Colonic mucosa (tissue), 4 donors: ENCODE measurements at regions not wholly inside any gene's neighbourhood (a gene's known extent, or its start where the extent isn't known, plus 50 kb on each side); places are given as distances from the start of the nearest gene placed in this dataset.

ENCODE experiments used
- DNase-seq: peaks from one replicate; pipeline ENCODE4 v3.0.0-alpha.2; 2020
- H3K27ac ChIP-seq: fragments of 200-600 bp; one replicate; pipeline ENCODE4 v1.8.0; 2021
- H3K27me3 ChIP-seq: fragments of 200-600 bp; one replicate; pipeline ENCODE4 v1.8.0; 2021
- H3K36me3 ChIP-seq: fragments of 200-600 bp; one replicate; pipeline ENCODE4 v1.8.0; 2021
- H3K4me1 ChIP-seq: fragments of 200-600 bp; one replicate; pipeline ENCODE4 v1.8.0; 2021; ENCODE audit warnings: mild to moderate bottlenecking
- H3K4me3 ChIP-seq: fragments of 200-600 bp; one replicate; pipeline ENCODE4 v1.8.0; 2021
- H3K9ac ChIP-seq, 2 donors: one replicate each; pipeline ENCODE4 v1.7.0; 2013; ENCODE audit warnings: control low read depth in 2 of 2, low read depth in 2 of 2, low read length in 2 of 2
- H3K9me3 ChIP-seq: fragments of 200-600 bp; one replicate; pipeline ENCODE4 v1.8.0; 2021
- CTCF ChIP-seq: fragments of 200-600 bp; IDR thresholded peaks from one replicate; pipeline ENCODE4 v1.8.0; 2022; ENCODE audit warnings: antibody characterized with exemption, mild to moderate bottlenecking
- intact Hi-C: fragments of 100-400 bp; cut with DNase I; formaldehyde crosslinking; loops from one replicate; pipeline ENCODE4 v1.14.1; 2022
- donor health status: healthy.
- donor health status: DM: no; HTN: no; CAD: no.
- donor health status: DM: no; HTN: no; CAD: no.

- no peak for TF ChIP-seq CTCF
- H3K27me3 ChIP-seq, result no peaks in the 10 kb centered on the region
- H3K9me3 ChIP-seq, result no peaks in the 10 kb centered on the region
- no peak overlapping the region for H3K9ac ChIP-seq
- no peaks in the 10 kb centered on the region for H3K4me1 ChIP-seq
- H3K27ac ChIP-seq, result no peak overlapping the region
- intact Hi-C loops, result no loop called here
- DNase-seq, result no peak
- H3K36me3 ChIP-seq, result no peaks in the 10 kb centered on the region
- no peak overlapping the region for H3K4me3 ChIP-seq
Observed at GRCh38 chr18:78770823-78771139, 208.8 kb upstream of the SALL3 start.

GRCh38 chr18:78771496-78772359 is 207.9 kb upstream of the SALL3 start:
- TF ChIP-seq CTCF, result no peak
- Histone ChIP-seq H3K9me3 (no peaks in the 10 kb centered on the region), H3K9ac (no peak overlapping the region), H3K4me3 (no peak overlapping the region), H3K27ac (no peak overlapping the region), H3K4me1 (no peaks in the 10 kb centered on the region), H3K36me3 (no peaks in the 10 kb centered on the region), H3K27me3 (no peaks in the 10 kb centered on the region)
- intact Hi-C loops, result no loop called here
- no peak for DNase-seq

GRCh38 chr18:78772360-78773302 is 207.0 kb upstream of the SALL3 start:
- no peak for DNase-seq
- no peaks in the 10 kb centered on the region for H3K4me1 ChIP-seq
- no peak overlapping the region for H3K9ac ChIP-seq
- no peak overlapping the region for H3K27ac ChIP-seq
- H3K9me3 ChIP-seq, result no peaks in the 10 kb centered on the region
- no peak for TF ChIP-seq CTCF
- no peak overlapping the region for H3K4me3 ChIP-seq
- intact Hi-C loops, result no loop called here
- no peaks in the 10 kb centered on the region for H3K36me3 ChIP-seq
- H3K27me3 ChIP-seq, result no peaks in the 10 kb centered on the region

- no peak for DNase-seq
- no peak overlapping the region for H3K4me3 ChIP-seq
- H3K9ac ChIP-seq, result no peak overlapping the region
- intact Hi-C loops, result no loop called here
- TF ChIP-seq CTCF, result no peak
- no peaks in the 10 kb centered on the region for H3K36me3 ChIP-seq
- no peaks in the 10 kb centered on the region for H3K9me3 ChIP-seq
- H3K27me3 ChIP-seq, result no peaks in the 10 kb centered on the region
- H3K4me1 ChIP-seq, result no peaks in the 10 kb centered on the region
- H3K27ac ChIP-seq, result no peak overlapping the region
Observed at GRCh38 chr18:78773303-78773755, 206.3 kb upstream of the SALL3 start.

GRCh38 chr18:78773819-78774218 is 205.8 kb upstream of the SALL3 start:
- no peak for DNase-seq
- no peak overlapping the region for H3K4me3 ChIP-seq
- intact Hi-C loops, result no loop called here
- no peaks in the 10 kb centered on the region for H3K4me1 ChIP-seq
- no peaks in the 10 kb centered on the region for H3K36me3 ChIP-seq
- H3K27me3 ChIP-seq, result no peaks in the 10 kb centered on the region
- TF ChIP-seq CTCF, result no peak
- no peak overlapping the region for H3K27ac ChIP-seq
- H3K9ac ChIP-seq, result no peak overlapping the region
- no peaks in the 10 kb centered on the region for H3K9me3 ChIP-seq
